GM23338 (cell line): ENCODE measurements at regions not wholly inside any gene's neighbourhood (a gene's known extent, or its start where the extent isn't known, plus 50 kb on each side); places are given as distances from the start of the nearest gene placed in this dataset.

Source experiments
- ATAC-seq: fragments of 200-7000 bp; cut with Tn5 transposase; 3 replicates; pipeline ENCODE4 v1.9.1; 2020
- DNase-seq: peaks from one replicate; pipeline ENCODE4 v3.0.0-alpha.2; 2015; ENCODE audit warnings: low spot score
- H2AFZ ChIP-seq: fragments of 200-600 bp; sonication (generic); 2 replicates; pipeline ENCODE4 v1.8.0; 2016; ENCODE audit warnings: antibody characterized with exemption, mild to moderate bottlenecking, moderate library complexity
- H3F3A ChIP-seq: fragments of 200-600 bp; sonication (generic); replicated peaks from 2 replicates; pipeline ENCODE4 v1.8.0; 2017; ENCODE audit warnings: antibody characterized with exemption, mixed run types, low read depth
- H3K27ac ChIP-seq: fragments of 200-600 bp; sonication (generic); 2 replicates; pipeline ENCODE4 v1.6.1; 2016; ENCODE audit warnings: low read depth
- H3K27me3 ChIP-seq: fragments of 200-600 bp; sonication (generic); 2 replicates; pipeline ENCODE4 v1.8.0; 2016; ENCODE audit warnings: mild to moderate bottlenecking, mixed run types, moderate library complexity; ENCODE audit not compliant: insufficient read depth
- H3K36me3 ChIP-seq: fragments of 200-600 bp; sonication (generic); 2 replicates; pipeline ENCODE4 v1.8.0; 2016; ENCODE audit warnings: mild to moderate bottlenecking; ENCODE audit not compliant: insufficient read depth
- H3K4me1 ChIP-seq: fragments of 200-600 bp; sonication (generic); 2 replicates; pipeline ENCODE4 v1.8.0; 2016; ENCODE audit warnings: mild to moderate bottlenecking, moderate library complexity; ENCODE audit not compliant: insufficient read depth
- H3K4me2 ChIP-seq: fragments of 200-600 bp; sonication (generic); 2 replicates; pipeline ENCODE4 v1.7.1; 2017; ENCODE audit warnings: mixed run types
- H3K4me3 ChIP-seq: fragments of 200-600 bp; sonication (generic); 2 replicates; pipeline ENCODE4 v1.6.1; 2016; ENCODE audit warnings: mixed run types
- H3K79me2 ChIP-seq: fragments of 200-600 bp; sonication (generic); replicated peaks from 2 replicates; pipeline ENCODE4 v1.8.0; 2017; ENCODE audit warnings: mild to moderate bottlenecking; ENCODE audit not compliant: insufficient read depth
- H3K9me2 ChIP-seq: fragments of 200-600 bp; sonication (generic); 2 replicates; pipeline ENCODE4 v1.8.0; 2017; ENCODE audit not compliant: insufficient read depth
- H4K20me1 ChIP-seq: fragments of 200-600 bp; sonication (generic); replicated peaks from 2 replicates; pipeline ENCODE4 v1.8.0; 2017; ENCODE audit warnings: mild to moderate bottlenecking; ENCODE audit not compliant: insufficient read depth
- H3K27ac Mint-ChIP-seq: 2 replicates; pipeline ENCODE4 v1.8.0; 2020; ENCODE audit warnings: inconsistent platforms, mild to moderate bottlenecking, moderate library complexity, mixed read lengths
- H3K27me3 Mint-ChIP-seq: 3 replicates; pipeline ENCODE4 v1.8.0; 2022; ENCODE audit warnings: low read depth, mild to moderate bottlenecking, moderate library complexity, mixed read lengths, inconsistent platforms; ENCODE audit not compliant: insufficient read depth, poor library complexity
- H3K36me3 Mint-ChIP-seq: 3 replicates; pipeline ENCODE4 v1.8.0; 2021; ENCODE audit warnings: low read depth, mild to moderate bottlenecking, inconsistent platforms, moderate library complexity, mixed read lengths
- H3K4me1 Mint-ChIP-seq: 3 replicates; pipeline ENCODE4 v1.8.0; 2020; ENCODE audit warnings: mild to moderate bottlenecking, inconsistent platforms, mixed read lengths
- H3K4me3 Mint-ChIP-seq: 3 replicates; pipeline ENCODE4 v1.8.0; 2021; ENCODE audit warnings: moderate library complexity, mild to moderate bottlenecking, inconsistent platforms, mixed read lengths
- H3K9me3 Mint-ChIP-seq: 3 replicates; pipeline ENCODE4 v1.8.0; 2020; ENCODE audit warnings: moderate library complexity, mild to moderate bottlenecking, inconsistent platforms, mixed read lengths
- CREB1 ChIP-seq: fragments of 250-450 bp; sonication (Bioruptor Pico); IDR thresholded peaks from 2 replicates; pipeline ENCODE4 v1.5.0; 2020; ENCODE audit warnings: low read depth, mild to moderate bottlenecking, moderate library complexity
- CTCF ChIP-seq, 2 experiments: fragments of 200-600 bp in 1 of 2; sonication (generic) in 1 of 2; conservative IDR thresholded peaks; 2 replicates each; pipeline versions ENCODE4 v1.5.1 to v1.6.1; 2016 to 2017; ENCODE audit warnings: antibody characterized with exemption in 2 of 2, low read depth in 2 of 2, mild to moderate bottlenecking in 2 of 2, moderate library complexity in 1 of 2
- ETS1 ChIP-seq: IDR thresholded peaks from 2 replicates; pipeline ENCODE4 v1.6.1; 2016; ENCODE audit warnings: antibody characterized with exemption
- EZH2 ChIP-seq: fragments of 200-600 bp; sonication (generic); IDR thresholded peaks from one replicate; pipeline ENCODE4 v1.8.0; 2017; ENCODE audit warnings: antibody characterized with exemption, mild to moderate bottlenecking, low read depth; ENCODE audit not compliant: unreplicated experiment
- EZH2phosphoT487 ChIP-seq: fragments of 200-600 bp; sonication (generic); IDR thresholded peaks from one replicate; pipeline ENCODE4 v1.8.1; 2018; ENCODE audit warnings: antibody characterized with exemption; ENCODE audit not compliant: unreplicated experiment
- JUNB ChIP-seq: IDR thresholded peaks from one replicate; pipeline ENCODE4 v1.6.1; 2016; ENCODE audit warnings: antibody characterized with exemption; ENCODE audit not compliant: unreplicated experiment
- NANOG ChIP-seq: IDR thresholded peaks from 2 replicates; pipeline ENCODE4 v1.6.1; 2016; ENCODE audit warnings: antibody characterized with exemption, borderline replicate concordance
- POLR2AphosphoS5 ChIP-seq: IDR thresholded peaks from 2 replicates; pipeline ENCODE4 v1.6.1; 2016; ENCODE audit warnings: antibody characterized with exemption, low read depth
- REST ChIP-seq: IDR thresholded peaks from one replicate; pipeline ENCODE4 v1.6.1; 2018; ENCODE audit warnings: antibody characterized with exemption; ENCODE audit not compliant: unreplicated experiment
- STAT1 ChIP-seq: IDR thresholded peaks from one replicate; pipeline ENCODE4 v1.6.1; 2016; ENCODE audit warnings: antibody characterized with exemption; ENCODE audit not compliant: unreplicated experiment
- ZNF114 ChIP-seq: fragments of 250-450 bp; sonication (Bioruptor Pico); IDR thresholded peaks from 2 replicates; pipeline ENCODE4 v1.5.0; 2020; ENCODE audit warnings: mild to moderate bottlenecking, moderate library complexity
- ZNF331 ChIP-seq: fragments of 250-450 bp; sonication (Bioruptor Pico); IDR thresholded peaks from 2 replicates; pipeline ENCODE4 v1.5.0; 2020; ENCODE audit warnings: low read depth, mild to moderate bottlenecking, moderate library complexity
- ZNF462 ChIP-seq: fragments of 250-450 bp; sonication (Bioruptor Pico); IDR thresholded peaks from 2 replicates; pipeline ENCODE4 v1.5.0; 2020; ENCODE audit warnings: mild to moderate bottlenecking, moderate library complexity

- no peak overlapping the region for H3K4me2 ChIP-seq
- Mint-ChIP-seq H3K27me3 (peaks cover 12% of the 10 kb centered on the region), H3K4me1 (peaks cover 6% of the 10 kb centered on the region; the same call in 2 of the 3 replicates), H3K27ac (no peak overlapping the region), H3K36me3 (no peaks in the 10 kb centered on the region), H3K9me3 (no peaks in the 10 kb centered on the region), H3K4me3 (no peak overlapping the region)
- DNase-seq (no peak), ATAC-seq (no peak)
- no peaks in the 10 kb centered on the region for H3F3A ChIP-seq
- no peak for TF ChIP-seq POLR2AphosphoS5
- TF ChIP-seq ETS1, result no peak
- TF ChIP-seq CTCF (conservative IDR thresholded peaks at IDR 0.05; ENCODE audit: low read depth in 2 of 2), result no peak
- no peak for TF ChIP-seq CREB1 (CRISPR knock-in tag)
- no peak for TF ChIP-seq ZNF462 (CRISPR knock-in tag)
- no peak for TF ChIP-seq STAT1
- no peak for TF ChIP-seq EZH2phosphoT487
- no peak for TF ChIP-seq JUNB
- no peak for TF ChIP-seq ZNF331
- no peak for TF ChIP-seq NANOG
- TF ChIP-seq ZNF114 (CRISPR knock-in tag), result no peak
- TF ChIP-seq REST, result no peak
- no peak for TF ChIP-seq EZH2
- no peaks in the 10 kb centered on the region for H3K79me2 ChIP-seq
- no peaks in the 10 kb centered on the region for H3K9me2 ChIP-seq
- no peak overlapping the region for H3K27ac ChIP-seq
- H3K36me3 ChIP-seq, result no peaks in the 10 kb centered on the region
- H4K20me1 ChIP-seq, result no peaks in the 10 kb centered on the region
- H2AFZ ChIP-seq, result no peak overlapping the region
- no peaks in the 10 kb centered on the region for H3K4me1 ChIP-seq
- H3K4me3 ChIP-seq, result no peak overlapping the region
- 0 out of 2 replicates have a peak, but pooled peaks cover 3% of the 10 kb centered on the region for H3K27me3 ChIP-seq
Observed at GRCh38 chr20:60115451-60115850, 157.2 kb downstream of the CDH26 start.
